Mesenchymal stem cell (in vitro differentiated cells and primary cell): ENCODE measurements at regions not wholly inside any gene's neighbourhood (a gene's known extent, or its start where the extent isn't known, plus 50 kb on each side); places are given as distances from the start of the nearest gene placed in this dataset.

Experiments
- DNase-seq: peaks from one replicate; pipeline ENCODE4 v3.0.0-alpha.2; 2013
- H2AFZ ChIP-seq: one replicate; pipeline ENCODE4 v1.6.1; 2013; ENCODE audit warnings: low read depth, mild to moderate bottlenecking, control low read depth, inconsistent platforms, low read length, moderate library complexity
- H2AK5ac ChIP-seq: 2 replicates; pipeline ENCODE4 v1.6.1; 2013; ENCODE audit warnings: low read length, moderate library complexity, mild to moderate bottlenecking, inconsistent platforms; ENCODE audit not compliant: severe bottlenecking
- H2BK120ac ChIP-seq: one replicate; pipeline ENCODE4 v1.6.1; 2013; ENCODE audit warnings: low read depth, mild to moderate bottlenecking, inconsistent platforms, low read length, moderate library complexity
- H2BK12ac ChIP-seq, 2 experiments: one replicate each; pipeline ENCODE4 v1.6.1; 2013; ENCODE audit warnings: inconsistent platforms in 2 of 2, low read length in 2 of 2, mild to moderate bottlenecking in 2 of 2, moderate library complexity in 2 of 2, control low read depth in 1 of 2
- H2BK15ac ChIP-seq: one replicate; pipeline ENCODE4 v1.6.1; 2013; ENCODE audit warnings: mild to moderate bottlenecking, low read depth, inconsistent platforms; ENCODE audit not compliant: poor library complexity, severe bottlenecking
- H2BK5ac ChIP-seq: 2 replicates; pipeline ENCODE4 v1.6.1; 2013; ENCODE audit warnings: low read depth, mild to moderate bottlenecking, low read length, control low read depth, inconsistent platforms; ENCODE audit not compliant: poor library complexity, severe bottlenecking
- H3K14ac ChIP-seq, 2 experiments: one replicate each; pipeline ENCODE4 v1.6.1; 2013; ENCODE audit warnings: inconsistent platforms in 2 of 2, low read length in 2 of 2, control low read depth in 1 of 2, mild to moderate bottlenecking in 1 of 2, moderate library complexity in 1 of 2
- H3K18ac ChIP-seq, 2 experiments: one replicate each; pipeline ENCODE4 v1.6.1; 2013; ENCODE audit warnings: inconsistent platforms in 2 of 2, low read length in 2 of 2, control low read depth in 1 of 2, low read depth in 1 of 2, mild to moderate bottlenecking in 1 of 2
- H3K23ac ChIP-seq, 2 experiments: one replicate each; pipeline ENCODE4 v1.6.1; 2013; ENCODE audit warnings: inconsistent platforms in 2 of 2, low read length in 2 of 2, mild to moderate bottlenecking in 2 of 2, moderate library complexity in 2 of 2, control low read depth in 1 of 2
- H3K27ac ChIP-seq: 2 replicates; pipeline ENCODE4 v1.5.1; 2013; ENCODE audit warnings: mild to moderate bottlenecking, moderate library complexity, low read length, control low read depth, inconsistent platforms; ENCODE audit not compliant: poor library complexity, severe bottlenecking
- H3K27me3 ChIP-seq, 2 experiments: 2 replicates each; pipeline versions ENCODE4 v1.6.1 to v1.7.0; 2013; ENCODE audit warnings: low read length in 2 of 2, mild to moderate bottlenecking in 2 of 2, moderate library complexity in 2 of 2, control low read depth in 1 of 2, inconsistent platforms in 1 of 2; ENCODE audit not compliant: control insufficient read depth in 1 of 2, insufficient read depth in 1 of 2
- H3K36me3 ChIP-seq, 2 experiments: 2 replicates each; pipeline versions ENCODE4 v1.6.1 to v1.7.0; 2013; ENCODE audit warnings: low read length in 2 of 2, control low read depth in 1 of 2, inconsistent platforms in 1 of 2, low read depth in 1 of 2, mild to moderate bottlenecking in 1 of 2; ENCODE audit not compliant: insufficient read depth in 2 of 2, control insufficient read depth in 1 of 2
- H3K4ac ChIP-seq, 2 experiments: one replicate each; pipeline ENCODE4 v1.6.1; 2013; ENCODE audit warnings: inconsistent platforms in 2 of 2, low read length in 2 of 2, mild to moderate bottlenecking in 2 of 2, moderate library complexity in 2 of 2, control low read depth in 1 of 2, low read depth in 1 of 2
- H3K4me1 ChIP-seq: 2 replicates; pipeline ENCODE4 v1.6.1; 2013; ENCODE audit warnings: low read depth, low read length, control low read depth; ENCODE audit not compliant: control insufficient read depth, insufficient read depth
- H3K4me2 ChIP-seq: 2 replicates; pipeline ENCODE4 v1.6.1; 2013; ENCODE audit warnings: low read length, mild to moderate bottlenecking, inconsistent platforms; ENCODE audit not compliant: poor library complexity, severe bottlenecking
- H3K4me3 ChIP-seq, 2 experiments: 2 replicates each; pipeline versions ENCODE4 v1.5.1 to v1.7.0; 2013; ENCODE audit warnings: low read length in 2 of 2, mild to moderate bottlenecking in 2 of 2, control low read depth in 1 of 2, low read depth in 1 of 2; ENCODE audit not compliant: insufficient read depth in 1 of 2
- H3K79me1 ChIP-seq: replicated peaks from 2 replicates; pipeline ENCODE4 v1.6.1; 2013; ENCODE audit warnings: mild to moderate bottlenecking, control low read depth, low read length, inconsistent platforms; ENCODE audit not compliant: poor library complexity, severe bottlenecking
- H3K9ac ChIP-seq: 2 replicates; pipeline ENCODE4 v1.7.0; 2013; ENCODE audit warnings: mild to moderate bottlenecking, low read length, moderate library complexity
- H3K9me3 ChIP-seq: 2 replicates; pipeline ENCODE4 v1.7.0; 2013; ENCODE audit warnings: mild to moderate bottlenecking, low read length; ENCODE audit not compliant: control insufficient read depth
- H4K8ac ChIP-seq: one replicate; pipeline ENCODE4 v1.6.1; 2013; ENCODE audit warnings: inconsistent platforms, mild to moderate bottlenecking, low read length, moderate library complexity
- H4K91ac ChIP-seq: one replicate; pipeline ENCODE4 v1.6.1; 2013; ENCODE audit warnings: mild to moderate bottlenecking, low read length, inconsistent platforms
- WGBS: methylation state at CpG from one replicate; pipeline ENCODE4 v1.1.7; 2013; ENCODE audit warnings: mixed read lengths; 5-methylcytosine and 5-hydroxymethylcytosine counted together

DNA sequence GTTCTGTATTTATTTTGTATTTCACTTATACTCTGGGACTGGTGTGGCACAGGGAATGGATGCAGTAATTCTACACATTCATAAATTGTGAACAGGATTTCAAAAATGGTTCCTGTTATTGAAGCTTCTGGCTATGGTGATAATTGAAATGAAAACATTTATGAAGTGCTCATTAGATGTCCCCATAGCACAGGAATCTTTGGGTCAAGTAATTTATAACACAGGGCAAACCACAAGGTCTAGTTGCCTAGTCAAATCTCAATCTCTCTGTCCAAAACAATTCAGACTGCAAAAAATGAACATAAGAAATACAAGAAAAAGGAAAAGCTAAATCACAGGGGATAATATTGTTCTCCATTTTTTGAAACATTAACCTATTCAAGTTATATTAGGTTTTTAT is 117.5 kb upstream of the PTPRG start:
- H3K18ac ChIP-seq: no peak overlapping the region
- no peak overlapping the region for H4K91ac ChIP-seq
- no peak overlapping the region for H2BK120ac ChIP-seq
- no peak overlapping the region for H2BK5ac ChIP-seq
- no peak overlapping the region for H2AFZ ChIP-seq
- H3K79me1 ChIP-seq: no peaks in the 10 kb centered on the region
- H3K9me3 ChIP-seq: no peaks in the 10 kb centered on the region
- no peaks in the 10 kb centered on the region for H3K36me3 ChIP-seq
- H3K4me1 ChIP-seq: peaks cover 4% of the 10 kb centered on the region
- H3K27me3 ChIP-seq: no peaks in the 10 kb centered on the region
- no peak overlapping the region for H3K14ac ChIP-seq
- no peak overlapping the region for H3K23ac ChIP-seq
- no peak overlapping the region for H3K4ac ChIP-seq
- H4K8ac ChIP-seq: no peak overlapping the region
- H2BK15ac ChIP-seq: no peak overlapping the region
- DNase-seq: no peak
- no peak overlapping the region for H3K27ac ChIP-seq
- H3K4me3 ChIP-seq: no peak overlapping the region
- no peak overlapping the region for H2BK12ac ChIP-seq
- H3K9ac ChIP-seq: no peak overlapping the region
- no peak overlapping the region for H2AK5ac ChIP-seq
- H3K4me2 ChIP-seq: no peak overlapping the region

DNA sequence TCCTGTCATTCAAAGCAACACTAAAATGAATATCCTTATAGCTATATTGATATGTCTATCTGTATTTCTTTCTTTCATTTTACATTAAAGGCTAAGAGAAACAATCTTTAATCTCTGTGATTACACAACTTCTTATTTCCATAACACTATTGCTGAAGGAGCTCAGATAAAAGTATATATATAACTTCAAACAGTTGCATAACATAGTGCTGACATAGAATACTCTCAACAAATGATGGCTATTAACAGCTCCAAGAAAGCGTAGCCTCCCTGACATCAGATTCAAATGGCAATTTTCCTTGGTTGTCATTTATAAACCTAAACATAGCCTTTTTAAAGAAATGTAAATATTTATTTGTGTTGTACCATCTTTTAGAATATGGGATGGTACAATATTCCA is 116.6 kb upstream of the PTPRG start:
- H2AK5ac ChIP-seq: no peak overlapping the region
- no peaks in the 10 kb centered on the region for H3K36me3 ChIP-seq
- H3K14ac ChIP-seq: no peak overlapping the region
- no peaks in the 10 kb centered on the region for H3K79me1 ChIP-seq
- H3K4me1 ChIP-seq: peaks cover 2% of the 10 kb centered on the region
- H2BK15ac ChIP-seq: no peak overlapping the region
- no peak overlapping the region for H3K23ac ChIP-seq
- H2AFZ ChIP-seq: no peak overlapping the region
- no peak overlapping the region for H2BK120ac ChIP-seq
- no peaks in the 10 kb centered on the region for H3K27me3 ChIP-seq
- no peak overlapping the region for H2BK12ac ChIP-seq
- no peak overlapping the region for H3K4ac ChIP-seq
- H4K8ac ChIP-seq: no peak overlapping the region
- WGBS: no CpG with 5 or more reads among the region's 1 CpG
- no peaks in the 10 kb centered on the region for H3K9me3 ChIP-seq
- H4K91ac ChIP-seq: no peak overlapping the region
- no peak overlapping the region for H3K27ac ChIP-seq
- no peak overlapping the region for H3K4me2 ChIP-seq
- DNase-seq: no peak
- no peak overlapping the region for H3K9ac ChIP-seq
- no peak overlapping the region for H3K18ac ChIP-seq
- H2BK5ac ChIP-seq: no peak overlapping the region
- no peak overlapping the region for H3K4me3 ChIP-seq

DNA sequence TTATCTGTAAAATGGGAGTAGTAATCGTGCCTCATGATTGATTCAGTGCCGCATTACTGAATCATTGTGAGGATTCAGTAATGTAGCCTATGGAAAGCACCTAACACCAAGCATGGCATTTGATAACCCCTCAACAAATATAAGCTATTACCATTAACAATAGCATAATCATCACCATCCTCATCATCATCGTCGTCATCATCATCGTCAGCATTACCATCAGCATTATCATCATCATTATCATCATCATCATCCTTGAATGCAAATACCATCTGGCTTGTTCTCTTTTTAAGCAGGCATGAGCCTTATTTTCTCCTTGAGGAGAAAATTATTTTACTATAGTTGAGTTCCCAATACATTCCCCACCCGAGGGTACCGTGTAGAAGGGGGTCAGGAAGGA is 115.4 kb upstream of the PTPRG start:
- Histone ChIP-seq H3K4me1 (peaks cover 2% of the 10 kb centered on the region), H3K23ac (no peak overlapping the region), H2BK15ac (no peak overlapping the region), H3K36me3 (no peaks in the 10 kb centered on the region), H2BK5ac (no peak overlapping the region), H2BK12ac (no peak overlapping the region), H3K4me3 (no peak overlapping the region), H4K91ac (no peak overlapping the region), H3K9me3 (no peaks in the 10 kb centered on the region), H2AK5ac (no peak overlapping the region), H3K27me3 (no peaks in the 10 kb centered on the region), H2BK120ac (no peak overlapping the region), H3K79me1 (no peaks in the 10 kb centered on the region), H2AFZ (no peak overlapping the region), H3K18ac (no peak overlapping the region), H3K14ac (no peak overlapping the region), H4K8ac (no peak overlapping the region), H3K9ac (no peak overlapping the region), H3K4me2 (no peak overlapping the region), H3K4ac (no peak overlapping the region), H3K27ac (no peak overlapping the region)
- WGBS: 93% methylated on average over 7 of the region's 7 CpGs
- DNase-seq: no peak

DNA sequence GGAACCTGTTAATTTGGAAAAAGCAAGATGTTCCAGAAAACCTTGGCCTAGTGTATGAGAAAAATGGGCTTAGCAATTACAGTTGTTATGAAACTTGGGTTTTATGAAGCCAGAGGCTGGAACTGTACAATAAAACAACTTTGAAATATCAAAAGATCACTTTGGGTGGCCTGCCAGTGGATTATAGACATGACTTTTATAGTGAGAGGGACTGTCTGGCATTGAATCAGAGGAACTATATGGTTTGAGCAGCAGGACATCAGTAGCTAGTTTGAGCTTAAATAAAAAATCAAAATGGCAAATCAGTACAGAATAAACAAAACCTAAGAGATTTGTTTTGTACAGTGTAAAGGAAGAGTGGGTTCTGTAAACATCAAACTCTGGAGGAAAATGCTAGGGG is 115.0 kb upstream of the PTPRG start:
- DNase-seq: no peak
- H3K27ac ChIP-seq: no peak overlapping the region
- H3K23ac ChIP-seq: no peak overlapping the region
- no peak overlapping the region for H4K8ac ChIP-seq
- H4K91ac ChIP-seq: no peak overlapping the region
- no peak overlapping the region for H2AK5ac ChIP-seq
- H3K4me2 ChIP-seq: no peak overlapping the region
- H2BK120ac ChIP-seq: no peak overlapping the region
- no peaks in the 10 kb centered on the region for H3K79me1 ChIP-seq
- no peak overlapping the region for H2AFZ ChIP-seq
- no peak overlapping the region for H2BK15ac ChIP-seq
- no peak overlapping the region for H3K18ac ChIP-seq
- peaks cover 2% of the 10 kb centered on the region for H3K4me1 ChIP-seq
- H3K9me3 ChIP-seq: no peaks in the 10 kb centered on the region
- H2BK5ac ChIP-seq: no peak overlapping the region
- no peak overlapping the region for H3K4ac ChIP-seq
- H3K14ac ChIP-seq: no peak overlapping the region
- no peaks in the 10 kb centered on the region for H3K27me3 ChIP-seq
- no peak overlapping the region for H3K4me3 ChIP-seq
- no peak overlapping the region for H3K9ac ChIP-seq
- H3K36me3 ChIP-seq: no peaks in the 10 kb centered on the region
- no peak overlapping the region for H2BK12ac ChIP-seq
